Central memory CD4-positive, alpha-beta T cell (primary cell): ENCODE measurements at regions not wholly inside any gene's neighbourhood (a gene's known extent, or its start where the extent isn't known, plus 50 kb on each side); places are given as distances from the start of the nearest gene placed in this dataset.

ENCODE experiments used
- DNase-seq: peaks from one replicate; pipeline ENCODE4 v3.0.0; 2022

DNA sequence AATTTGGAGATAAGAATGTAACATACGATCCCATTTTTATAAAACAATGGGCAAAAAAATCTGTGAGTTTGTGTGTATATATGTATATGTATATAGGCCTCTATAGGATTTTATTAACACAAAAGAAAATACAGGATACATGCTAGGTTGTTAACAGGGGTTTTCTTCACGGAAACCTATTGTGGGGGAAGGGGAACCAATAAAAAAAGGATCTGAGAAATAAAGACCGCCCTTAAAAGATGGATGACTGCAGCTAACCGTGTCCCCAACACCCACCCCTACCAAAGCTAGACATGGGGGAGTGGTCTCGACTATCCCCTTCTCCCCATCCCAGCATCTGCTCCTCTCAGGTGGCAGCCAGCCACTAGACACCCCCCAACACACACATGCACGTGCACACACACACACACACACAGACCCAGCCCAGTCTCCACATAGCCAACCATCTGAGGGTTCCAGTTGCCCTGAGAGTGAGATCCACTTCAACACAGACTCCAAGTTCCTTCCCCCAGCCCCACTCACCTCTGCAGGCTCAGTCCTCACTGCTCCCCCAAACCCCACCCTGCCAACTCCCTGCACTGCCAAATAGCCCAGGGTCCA, 132.9 kb downstream of the TPRA1 start:
- DNase-seq = no peak

DNA sequence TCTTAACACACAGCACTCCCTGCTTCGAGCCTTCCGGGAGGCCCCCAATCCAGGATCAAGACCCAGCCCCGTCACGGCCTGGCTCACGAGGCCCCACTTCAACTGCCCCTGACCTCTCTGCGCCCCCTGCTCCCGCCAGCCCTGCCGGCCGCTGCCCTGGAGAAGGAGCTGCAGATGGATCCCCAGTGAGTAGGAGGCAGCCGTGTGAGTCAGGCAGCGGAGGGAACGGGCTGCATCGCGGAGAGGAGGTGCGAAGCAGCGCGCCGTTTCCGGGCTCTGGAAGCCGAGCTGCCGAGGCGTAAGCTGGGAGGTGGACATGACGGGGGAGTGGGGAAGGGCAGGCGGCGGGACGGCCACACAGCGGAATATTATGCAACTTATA, 133.4 kb downstream of the TPRA1 start:
- DNase-seq = no peak

DNA sequence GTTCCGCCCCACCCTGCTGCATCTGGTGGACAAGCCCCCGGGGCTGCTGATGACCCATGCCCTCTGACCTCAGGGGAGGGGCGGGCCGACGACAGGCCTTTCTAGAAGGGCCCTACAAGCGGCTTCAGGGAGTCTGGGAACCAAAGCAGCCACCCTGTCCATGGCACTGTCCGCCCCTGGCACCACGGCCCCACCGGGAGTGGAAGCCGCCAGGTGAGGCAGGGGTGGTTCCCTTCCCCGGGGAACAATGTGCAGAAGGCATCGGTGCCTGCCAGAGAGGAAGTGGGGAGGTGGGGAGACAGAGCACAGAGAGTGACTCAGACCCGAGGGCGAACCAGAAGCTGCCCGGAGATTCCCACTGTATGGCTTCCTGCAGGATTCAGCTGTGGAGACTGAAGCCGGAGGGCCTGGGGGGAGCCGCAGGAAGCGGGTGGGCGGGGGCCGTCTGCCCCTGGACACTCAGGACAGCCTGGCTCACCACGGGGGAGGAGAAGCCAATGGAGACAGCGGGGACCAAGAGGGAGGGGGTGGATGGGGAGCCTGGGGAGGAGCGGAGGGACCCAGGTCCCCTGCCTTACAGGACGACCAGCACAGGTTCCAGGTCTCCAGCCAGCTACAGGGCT, 134.0 kb downstream of the TPRA1 start:
- no peak for DNase-seq

DNA sequence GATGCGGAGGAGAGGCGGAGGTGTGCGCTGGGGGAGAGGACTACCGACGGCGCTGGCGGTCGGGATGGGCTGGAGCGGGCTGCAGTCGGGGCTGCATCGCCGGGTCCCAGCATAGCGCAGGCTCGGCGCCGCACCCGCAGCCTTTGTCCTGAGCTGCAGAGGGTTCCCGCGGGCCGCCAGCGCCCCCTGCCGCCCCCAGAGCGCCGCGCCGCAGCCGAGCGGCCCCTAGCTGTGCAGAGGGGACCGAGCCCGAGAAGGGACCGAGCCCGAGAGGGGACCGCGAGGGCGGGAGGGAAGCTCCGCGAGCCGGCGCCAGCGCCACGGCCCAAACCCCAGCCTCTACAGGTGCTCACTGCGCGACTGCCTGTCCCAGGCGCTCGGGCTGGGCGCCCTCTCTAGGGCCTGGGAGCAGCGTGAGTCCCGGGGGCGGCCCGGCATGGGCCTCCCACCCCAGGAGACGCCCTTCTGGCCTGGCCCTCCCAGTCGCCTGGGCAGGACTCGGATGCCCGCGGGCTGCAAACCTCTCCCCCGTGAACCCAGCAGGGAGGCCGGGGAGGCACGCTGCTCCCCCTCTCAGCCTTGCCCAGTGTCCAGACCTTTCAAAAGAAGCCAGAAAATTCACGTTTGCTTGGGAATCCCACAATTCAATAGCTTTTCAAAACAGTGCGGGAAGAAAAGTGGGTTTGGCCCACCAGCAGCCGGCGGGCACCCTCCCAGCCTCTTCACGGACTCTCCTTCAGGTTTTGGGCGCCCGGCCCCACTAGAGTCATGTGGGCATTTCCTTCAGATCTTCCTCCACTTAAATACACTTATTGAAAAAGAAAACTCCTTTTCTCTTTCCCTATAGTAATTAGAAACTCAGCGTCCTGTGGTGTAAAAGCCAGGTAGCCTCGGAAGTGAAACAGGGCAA, 134.7 kb downstream of the TPRA1 start:
- peak; percentile 22 for DNase-seq

DNA sequence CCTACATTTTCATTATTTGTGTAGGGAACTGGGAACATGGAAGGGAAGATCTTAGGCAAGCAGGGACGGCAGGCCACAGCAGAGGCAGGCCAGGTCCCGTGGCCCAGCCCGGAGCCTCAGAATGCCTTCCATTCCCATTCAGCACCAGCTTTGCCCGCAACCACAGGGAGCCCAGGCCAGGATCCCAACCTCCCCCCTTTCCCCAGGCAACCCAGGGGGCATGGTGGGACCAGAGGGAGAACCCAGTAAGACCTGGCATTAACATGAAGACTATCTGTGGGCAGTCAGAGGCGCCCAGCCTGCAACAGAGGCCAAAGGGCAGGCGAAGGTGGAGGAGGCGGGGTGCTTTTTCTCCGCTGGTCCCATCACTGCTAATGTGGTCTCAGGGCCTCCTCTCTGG, 135.6 kb downstream of the TPRA1 start:
- no peak for DNase-seq

DNA sequence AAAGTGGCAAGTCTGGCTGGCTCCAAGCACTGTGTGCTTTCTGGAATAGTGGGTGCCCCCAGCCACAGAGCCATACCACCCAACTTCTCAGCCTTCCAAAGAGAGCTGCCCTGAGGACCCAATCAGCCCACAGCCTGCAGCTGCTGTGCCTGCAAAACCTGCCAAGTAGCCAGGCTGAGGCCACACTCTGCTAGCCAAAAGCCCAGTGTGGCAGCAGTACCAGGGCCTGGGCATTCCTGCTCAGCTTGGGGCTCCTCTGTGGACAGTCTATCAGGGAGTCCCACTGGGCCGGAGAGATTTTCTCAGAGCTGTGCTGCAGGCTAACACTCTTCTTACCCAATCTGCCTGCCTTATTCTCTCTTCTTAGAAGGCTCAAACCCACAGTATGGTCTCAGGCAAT, 136.5 kb downstream of the TPRA1 start:
- no peak for DNase-seq

DNA sequence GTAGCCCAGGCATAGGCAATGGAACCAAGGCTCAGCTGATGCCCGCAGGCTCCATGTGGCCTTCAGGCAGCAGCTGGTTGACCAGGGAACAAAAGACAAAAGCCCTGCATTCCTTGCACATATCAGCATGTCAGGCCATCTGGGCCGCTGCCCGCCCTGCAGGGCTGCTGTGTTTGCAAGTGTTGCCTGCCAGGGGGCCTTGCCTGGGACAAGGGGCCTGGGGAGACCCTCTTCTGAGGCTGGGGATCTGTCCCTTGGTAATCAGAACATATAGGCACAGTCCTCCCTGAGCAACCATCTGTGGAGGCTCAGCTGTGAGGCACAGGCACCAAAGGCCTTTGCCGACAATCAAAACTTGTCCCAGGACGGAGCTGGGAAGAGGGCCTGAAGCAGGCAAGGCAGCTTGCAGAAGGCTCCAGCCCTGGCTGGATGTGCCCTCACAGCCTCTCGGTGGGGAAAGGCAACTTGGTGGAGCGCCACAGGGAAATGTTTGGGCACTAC, 138.2 kb downstream of the TPRA1 start:
- DNase-seq = no peak

DNA sequence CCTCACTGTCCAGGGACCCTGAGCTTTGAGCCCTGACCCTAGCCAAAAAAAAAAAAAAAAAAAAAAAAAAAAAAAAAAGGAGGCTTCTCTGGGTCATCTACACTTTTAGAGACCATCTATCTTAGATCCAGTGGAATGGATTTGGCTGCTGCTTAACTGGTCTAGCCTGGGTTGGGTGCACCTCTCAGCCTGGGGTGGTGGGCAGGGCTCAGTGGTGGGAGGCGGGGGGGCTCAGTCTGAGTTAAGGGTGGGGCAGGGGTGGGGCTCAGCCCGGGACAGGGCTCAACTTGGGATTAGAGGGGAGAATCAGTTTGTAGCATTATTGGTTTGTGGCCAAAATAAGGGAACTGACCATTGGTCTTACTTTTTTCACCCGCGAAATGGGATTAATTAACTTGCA, 139.2 kb downstream of the TPRA1 start:
- no peak for DNase-seq

DNA sequence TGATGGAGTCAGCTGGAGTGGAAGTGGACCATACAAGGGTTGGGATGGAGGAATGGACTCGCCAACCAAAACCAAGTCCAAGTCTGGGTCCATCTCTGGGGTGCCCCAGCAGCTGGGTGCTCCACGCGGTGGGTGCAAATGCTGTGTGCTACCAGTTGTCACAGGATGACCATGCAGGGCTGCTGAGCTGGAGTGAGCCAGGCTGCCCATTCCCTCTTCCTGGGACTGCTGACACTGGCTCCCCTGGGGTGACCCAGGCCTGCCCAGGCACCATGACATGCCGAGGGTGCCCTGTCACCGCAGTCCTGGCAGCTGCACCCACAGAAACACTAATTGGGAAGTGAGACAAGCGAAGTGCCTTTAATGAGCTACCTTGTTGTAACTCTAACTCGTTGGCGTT, 140.2 kb downstream of the TPRA1 start:
- no peak for DNase-seq

DNA sequence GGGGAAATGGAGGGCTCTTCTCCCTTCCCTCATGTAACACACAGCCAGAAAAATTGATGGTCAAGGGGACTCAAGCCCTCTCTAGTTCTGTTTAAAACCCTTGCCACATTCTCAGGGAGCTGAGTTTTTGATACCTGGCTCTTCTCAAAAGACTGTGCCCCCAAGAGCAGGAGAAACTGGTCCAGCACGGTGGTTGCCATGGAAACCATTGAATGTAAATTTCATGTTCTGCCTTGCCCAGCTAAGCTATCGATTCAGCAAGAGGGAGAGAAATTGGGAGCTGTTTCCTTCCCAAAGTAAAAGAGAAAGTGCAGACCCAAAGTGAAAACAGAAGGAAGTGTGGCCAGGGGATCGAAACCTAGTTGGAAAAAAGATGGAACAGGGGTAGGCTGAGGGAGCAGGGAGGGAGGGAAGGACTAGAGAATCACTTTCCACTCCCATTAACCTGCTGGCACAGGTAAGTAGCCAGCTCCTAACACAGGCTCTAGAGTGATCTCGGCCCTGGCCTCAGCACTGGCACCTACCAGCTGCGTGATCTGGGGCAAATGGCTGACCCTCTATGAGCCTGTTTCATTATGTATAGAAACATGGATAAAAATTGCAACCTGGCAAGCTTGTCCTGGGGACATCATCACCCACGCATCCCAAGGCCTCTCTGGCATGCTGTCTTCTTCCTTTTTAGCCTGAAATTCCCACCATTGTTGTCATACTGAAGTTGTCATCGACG, 140.9 kb downstream of the TPRA1 start:
- no peak for DNase-seq

DNA sequence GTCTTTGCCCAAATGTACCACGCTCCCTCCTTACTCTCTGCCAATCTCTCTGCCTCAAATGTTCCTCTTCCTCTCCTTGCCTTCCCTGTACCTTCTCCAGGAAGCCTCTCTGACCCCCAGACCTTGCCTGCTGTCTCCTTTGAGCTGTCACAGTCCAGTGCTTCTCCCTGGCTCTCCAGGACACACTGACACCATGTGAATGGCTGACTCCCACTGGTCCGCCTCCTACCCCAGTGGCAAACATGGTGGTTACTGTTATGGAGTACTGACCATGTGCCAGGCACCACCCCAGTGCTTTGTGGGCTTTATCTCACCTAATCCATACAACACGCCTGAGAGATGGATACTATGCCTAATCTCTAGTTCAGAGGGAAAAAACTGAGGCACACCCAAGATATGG, 141.9 kb downstream of the TPRA1 start:
- no peak for DNase-seq

DNA sequence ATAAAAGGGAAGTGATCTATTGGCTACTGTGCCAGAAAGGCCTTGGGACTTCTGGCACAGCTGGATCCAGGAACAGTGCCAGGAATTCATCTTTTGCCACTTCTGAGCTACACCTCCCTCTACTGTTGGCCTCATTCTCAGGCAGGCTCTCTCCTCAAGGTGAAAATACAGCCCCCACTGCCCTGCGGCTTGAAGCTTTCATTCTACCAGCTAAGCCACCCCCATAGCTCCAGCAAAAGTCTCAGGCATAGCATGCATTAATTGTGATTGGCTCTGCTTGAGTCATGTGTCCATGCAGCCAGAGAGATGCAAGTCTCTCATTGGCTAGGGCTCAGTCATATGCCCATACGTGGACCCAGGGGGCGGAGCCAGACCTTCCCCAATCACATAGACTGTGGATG, 142.4 kb downstream of the TPRA1 start:
- DNase-seq = no peak

DNA sequence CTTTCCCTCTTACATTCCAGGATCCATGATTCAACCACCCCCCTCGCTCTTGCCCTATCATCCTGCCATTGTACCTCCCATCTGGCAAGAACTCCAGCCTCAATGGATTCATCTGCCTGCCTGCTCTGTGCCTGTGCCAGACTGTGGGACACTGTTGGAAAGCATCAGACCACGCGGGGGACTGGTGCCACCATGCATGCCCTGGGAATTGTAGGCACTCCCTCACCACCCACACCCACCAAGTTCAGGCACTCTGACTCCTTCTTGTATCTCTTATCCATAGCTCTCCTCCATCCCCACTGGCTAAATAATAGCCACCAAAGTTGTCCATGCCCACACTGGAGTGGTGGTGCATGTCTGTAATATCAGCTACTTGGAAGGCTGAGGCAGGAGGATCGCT, 143.8 kb downstream of the TPRA1 start:
- DNase-seq = no peak

DNA sequence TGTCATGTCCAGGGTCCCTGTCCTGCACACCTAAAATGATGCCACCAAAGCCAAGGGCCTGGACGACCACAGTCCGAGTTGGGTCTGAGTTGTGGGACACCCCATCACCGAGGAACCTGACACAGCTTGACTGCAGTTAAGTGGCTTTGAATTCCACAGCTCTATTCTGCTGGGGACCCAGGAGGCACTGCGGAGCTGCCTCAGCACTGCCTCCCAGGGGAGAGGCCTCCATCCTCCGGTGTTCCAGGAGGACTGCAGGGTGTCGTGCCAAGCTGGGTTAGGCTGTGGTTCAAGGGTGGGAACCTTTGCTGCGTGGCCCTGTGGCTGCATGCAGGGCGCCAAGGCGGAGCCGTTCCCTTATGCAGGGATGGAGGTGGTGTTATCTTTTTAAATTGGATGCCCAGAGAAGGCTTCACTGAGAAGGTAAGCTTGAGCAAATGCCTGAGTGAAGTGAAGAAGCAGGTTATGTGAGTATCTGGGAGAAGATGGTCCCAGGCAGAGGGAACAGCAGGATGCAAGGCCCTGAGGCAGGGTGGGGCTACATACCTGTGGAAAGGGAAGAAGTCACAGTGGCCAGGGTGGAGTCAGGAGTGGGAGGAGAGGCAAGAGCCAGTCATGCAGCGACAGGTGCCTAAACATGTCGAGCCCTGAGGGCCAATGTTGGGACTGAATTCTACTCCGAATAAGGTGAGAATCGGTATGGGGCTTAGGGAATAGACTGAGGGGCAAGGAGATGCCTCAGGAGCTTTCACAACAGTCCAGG, 144.8 kb downstream of the TPRA1 start:
- DNase-seq = no peak

DNA sequence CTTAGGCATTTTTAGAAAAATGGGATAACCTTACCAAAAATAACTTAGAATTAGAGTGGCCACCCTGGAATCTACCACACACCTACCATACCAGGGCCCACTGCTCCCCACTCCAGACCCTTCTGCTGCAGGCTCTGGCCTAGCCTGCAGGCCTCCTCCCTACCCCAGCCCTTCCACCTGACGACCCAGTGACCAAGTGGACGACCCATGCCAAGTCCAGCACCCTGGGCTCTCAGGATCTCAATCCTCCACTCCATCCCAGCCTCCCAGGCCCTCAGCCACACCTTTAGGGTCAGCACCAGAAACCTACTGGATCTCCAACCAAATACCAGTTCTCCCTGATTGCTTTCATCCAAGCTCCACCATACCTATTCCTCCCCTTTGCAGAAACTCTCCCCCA, 145.8 kb downstream of the TPRA1 start:
- no peak for DNase-seq

DNA sequence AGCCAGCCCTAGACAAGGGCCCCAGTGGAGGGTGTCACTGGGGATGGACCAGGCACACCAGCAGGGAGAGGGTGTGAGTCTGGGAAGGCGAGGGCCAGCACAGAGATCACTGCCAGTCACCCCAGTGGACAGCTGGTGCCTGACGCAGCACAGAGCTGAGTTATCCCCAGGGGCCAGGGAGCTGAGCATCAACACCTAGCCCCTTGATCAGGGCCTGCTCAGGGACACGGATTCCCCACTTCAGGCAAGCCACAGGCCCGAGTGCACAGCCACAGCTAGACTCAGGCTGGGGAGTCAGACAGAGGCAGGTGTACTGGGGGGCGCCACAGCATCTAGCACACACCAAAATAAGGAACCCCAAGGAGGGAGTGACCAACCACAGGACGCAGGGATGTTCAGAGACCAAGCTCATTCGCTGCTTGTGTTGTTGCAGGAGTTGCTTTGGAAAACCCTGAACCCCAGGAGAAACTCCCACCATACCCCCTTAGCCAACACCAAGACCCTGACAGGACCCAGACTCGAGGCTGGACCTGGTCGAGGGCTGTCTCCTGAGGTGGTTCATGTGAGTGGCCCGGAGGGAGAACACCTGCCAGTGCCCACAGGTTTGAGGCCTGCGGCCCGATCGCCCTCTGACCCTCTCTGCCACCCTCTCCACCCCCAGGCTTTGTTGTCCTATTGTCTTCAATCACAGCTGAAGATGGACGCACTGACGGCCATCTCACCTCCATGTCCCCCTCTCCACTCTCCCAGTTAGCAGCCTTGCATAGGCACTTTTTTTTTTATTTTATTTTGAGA, 146.8 kb downstream of the TPRA1 start:
- DNase-seq = no peak

DNA sequence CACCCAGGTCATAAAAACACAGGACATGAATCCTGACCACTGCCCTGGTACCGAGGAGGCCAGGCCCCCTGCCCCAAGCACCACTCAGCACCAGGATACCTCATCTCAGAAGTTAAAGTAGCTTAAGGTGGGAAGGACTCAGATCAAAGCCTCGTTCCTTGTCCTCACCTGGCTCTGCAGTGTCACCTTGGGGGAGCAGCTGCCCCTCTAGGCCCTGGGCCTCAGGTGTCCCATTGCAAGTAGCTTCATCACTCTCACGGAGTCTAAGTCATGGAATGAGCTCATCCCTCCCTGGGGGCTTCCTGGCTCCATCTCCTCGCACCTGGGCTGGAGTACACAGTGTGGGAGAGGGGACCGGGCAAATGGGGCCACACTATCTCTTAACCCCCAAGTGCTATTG, 148.0 kb downstream of the TPRA1 start:
- no peak for DNase-seq

DNA sequence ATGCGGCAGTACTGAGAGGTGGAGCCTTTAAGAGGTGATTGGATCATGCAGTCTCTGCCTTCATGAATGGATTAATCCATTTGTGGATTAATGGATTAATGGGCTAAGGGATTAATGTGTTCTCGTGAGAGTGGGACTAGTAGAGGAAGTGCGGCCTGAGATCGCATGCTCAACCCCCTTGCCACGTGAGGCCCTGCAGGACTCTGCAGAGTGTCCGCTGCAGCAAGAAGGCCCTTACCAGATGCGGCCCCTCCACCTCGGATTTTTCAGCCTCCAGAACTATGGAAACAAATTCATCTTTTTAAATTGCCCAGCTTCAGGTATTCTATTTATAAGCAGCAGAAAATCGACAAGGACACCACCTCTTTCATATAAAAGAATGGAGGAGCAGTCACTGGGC, 148.8 kb downstream of the TPRA1 start:
- no peak for DNase-seq

DNA sequence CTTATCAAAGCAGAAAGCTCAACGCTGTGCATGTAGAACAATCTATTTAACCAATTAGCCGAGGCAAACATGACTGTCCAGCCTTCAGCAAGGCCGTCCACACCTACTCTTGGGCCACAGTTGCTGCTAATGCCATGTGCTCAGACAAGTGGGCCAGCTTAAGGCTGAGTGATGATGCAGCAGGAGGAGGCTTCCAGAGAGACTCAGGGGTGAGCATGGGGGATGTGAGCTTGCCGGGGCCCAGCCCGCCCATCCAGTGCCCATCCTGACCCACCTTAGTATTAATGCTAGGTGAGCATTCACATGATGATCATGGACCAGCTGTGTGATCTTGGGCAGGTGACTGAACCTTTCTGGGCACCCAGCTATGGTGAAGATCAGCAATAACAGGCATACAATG, 150.1 kb downstream of the TPRA1 start:
- no peak for DNase-seq

DNA sequence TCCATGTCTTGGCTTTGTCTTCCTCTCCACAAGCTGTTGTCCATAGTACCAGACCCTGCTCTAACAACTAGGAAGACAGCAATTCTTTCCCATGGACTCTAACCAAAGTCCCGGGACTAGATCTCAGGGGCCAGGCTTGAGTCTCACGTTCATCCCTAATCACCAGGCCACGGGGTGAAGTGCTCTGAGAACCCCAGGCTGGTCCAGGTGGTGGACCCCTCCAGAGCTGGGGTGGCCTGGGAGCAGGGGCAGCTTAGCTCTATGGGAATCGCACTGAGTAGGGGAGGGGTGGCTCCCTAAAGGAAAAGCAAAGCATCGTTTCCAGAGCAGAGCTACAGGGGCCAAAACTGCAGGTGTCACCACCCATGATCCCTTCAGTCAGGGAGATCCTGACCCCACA, 150.9 kb downstream of the TPRA1 start:
- DNase-seq = no peak

DNA sequence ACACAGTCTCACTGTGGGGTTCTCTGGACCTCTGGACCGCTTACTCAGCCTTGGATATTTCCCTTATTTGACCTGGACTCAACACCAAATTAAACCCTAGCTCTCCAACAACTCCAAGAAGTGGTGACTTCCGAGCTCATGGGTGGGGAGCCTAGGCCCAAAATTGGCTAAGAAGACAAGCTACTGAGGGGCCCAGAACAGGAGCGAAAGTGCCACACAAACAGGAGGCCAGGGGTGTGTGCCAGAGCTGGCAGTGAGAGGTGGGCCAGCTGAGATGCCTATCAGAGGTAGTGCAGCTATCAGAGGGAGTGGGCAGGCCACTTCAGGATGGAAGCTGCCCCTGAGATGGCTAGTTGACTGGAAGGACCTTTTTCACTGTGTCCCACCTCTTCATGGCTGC, 151.1 kb upstream of the PRR20G start:
- no peak for DNase-seq

DNA sequence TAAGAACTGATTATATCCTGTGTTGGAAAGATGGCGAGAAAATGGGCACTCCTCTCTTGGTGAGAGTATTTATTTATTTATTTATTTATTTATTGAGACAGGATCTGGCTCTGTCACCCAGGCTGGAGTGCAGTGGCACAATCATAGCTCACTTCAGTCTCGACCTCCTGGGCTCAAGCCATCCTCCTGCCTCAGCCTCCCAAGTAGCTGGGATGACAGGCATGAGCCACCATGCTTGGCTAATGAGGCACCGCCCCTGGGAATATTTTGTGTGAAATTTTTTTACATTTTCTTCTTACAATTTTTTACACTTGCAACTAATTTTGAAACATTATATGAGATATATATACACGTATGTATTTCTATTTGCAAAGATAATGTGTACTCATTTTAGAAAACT, 150.5 kb upstream of the PRR20G start:
- DNase-seq = no peak
